SK-N-MC (cell line): ENCODE measurements at regions not wholly inside any gene's neighbourhood (a gene's known extent, or its start where the extent isn't known, plus 50 kb on each side); places are given as distances from the start of the nearest gene placed in this dataset.

Source experiments
- EZH2 ChIP-seq: fragments of 200-600 bp; sonication (generic); IDR thresholded peaks from one replicate; pipeline ENCODE4 v1.6.1; 2017; ENCODE audit warnings: antibody characterized with exemption
- POLR2AphosphoS5 ChIP-seq: IDR thresholded peaks from 2 replicates; pipeline ENCODE4 v1.6.1; 2012; ENCODE audit warnings: mild to moderate bottlenecking, low read depth, low read length, borderline replicate concordance

DNA sequence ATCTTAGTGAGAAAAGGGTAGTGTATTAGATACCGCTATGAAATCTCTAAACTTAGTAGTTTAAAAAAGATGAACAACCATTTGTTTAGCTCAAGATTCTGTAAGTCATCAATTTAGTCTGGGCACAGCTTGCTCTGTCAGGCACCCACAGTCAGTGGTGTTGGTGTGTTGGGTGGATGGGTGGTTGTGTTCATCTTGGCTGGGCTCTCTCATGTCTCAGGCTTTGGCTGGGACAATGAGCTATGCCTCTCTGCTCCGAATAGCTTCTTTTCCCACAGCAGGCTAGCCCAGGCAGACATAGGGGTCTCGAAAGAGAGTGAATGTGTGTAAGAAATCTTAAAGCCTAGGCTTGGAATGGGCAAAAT is 127.0 kb upstream of the GATB start:
- TF ChIP-seq POLR2AphosphoS5 (no peak), EZH2 (no peak)
